Tibial nerve (tissue), 4 donors: ENCODE measurements at regions not wholly inside any gene's neighbourhood (a gene's known extent, or its start where the extent isn't known, plus 50 kb on each side); places are given as distances from the start of the nearest gene placed in this dataset.

Experiments
- EP300 ChIP-seq, 2 donors: sonication (generic); formaldehyde crosslinking; IDR thresholded peaks; one replicate each; pipeline ENCODE4 v1.6.1; 2017; ENCODE audit warnings: antibody characterized with exemption in 2 of 2, mild to moderate bottlenecking in 1 of 2
- TF ChIP-seq, protein P1 (sequence below), 5 experiments: fragments of 200-600 bp in 3 of 5; fragments of 450-650 bp in 2 of 5; sonication (generic) in 3 of 5; IDR thresholded peaks; one replicate each; pipeline ENCODE4 v1.5.1; 2016 to 2019; ENCODE audit warnings: antibody characterized with exemption in 5 of 5, mild to moderate bottlenecking in 3 of 5, moderate library complexity in 2 of 5

DNA sequence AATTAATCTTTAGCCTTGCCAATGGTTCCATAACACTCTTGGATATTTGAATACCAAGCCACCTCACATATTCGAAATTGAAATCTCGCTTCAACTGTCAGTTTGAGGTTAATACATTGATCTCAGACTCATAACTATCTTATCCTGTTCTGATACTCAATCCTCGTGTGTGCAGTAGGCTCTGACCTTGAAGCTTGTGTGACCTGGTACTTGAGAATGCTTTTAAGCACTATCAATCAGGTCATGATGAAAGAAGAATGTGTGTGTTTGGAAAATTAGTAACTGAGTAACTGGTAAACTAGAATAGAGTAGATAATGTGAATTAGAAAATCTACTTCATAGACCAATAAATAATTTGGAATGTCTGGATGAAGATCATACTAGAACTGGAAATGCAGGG, 1266.7 kb downstream of the MAT2B start:
- no peak for TF ChIP-seq EP300 (IDR thresholded peaks at IDR 0.05)
- TF ChIP-seq, protein P1, sequence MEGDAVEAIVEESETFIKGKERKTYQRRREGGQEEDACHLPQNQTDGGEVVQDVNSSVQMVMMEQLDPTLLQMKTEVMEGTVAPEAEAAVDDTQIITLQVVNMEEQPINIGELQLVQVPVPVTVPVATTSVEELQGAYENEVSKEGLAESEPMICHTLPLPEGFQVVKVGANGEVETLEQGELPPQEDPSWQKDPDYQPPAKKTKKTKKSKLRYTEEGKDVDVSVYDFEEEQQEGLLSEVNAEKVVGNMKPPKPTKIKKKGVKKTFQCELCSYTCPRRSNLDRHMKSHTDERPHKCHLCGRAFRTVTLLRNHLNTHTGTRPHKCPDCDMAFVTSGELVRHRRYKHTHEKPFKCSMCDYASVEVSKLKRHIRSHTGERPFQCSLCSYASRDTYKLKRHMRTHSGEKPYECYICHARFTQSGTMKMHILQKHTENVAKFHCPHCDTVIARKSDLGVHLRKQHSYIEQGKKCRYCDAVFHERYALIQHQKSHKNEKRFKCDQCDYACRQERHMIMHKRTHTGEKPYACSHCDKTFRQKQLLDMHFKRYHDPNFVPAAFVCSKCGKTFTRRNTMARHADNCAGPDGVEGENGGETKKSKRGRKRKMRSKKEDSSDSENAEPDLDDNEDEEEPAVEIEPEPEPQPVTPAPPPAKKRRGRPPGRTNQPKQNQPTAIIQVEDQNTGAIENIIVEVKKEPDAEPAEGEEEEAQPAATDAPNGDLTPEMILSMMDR (IDR thresholded peaks at IDR 0.05) = no peak
